T47D (cell line): ENCODE measurements at regions not wholly inside any gene's neighbourhood (a gene's known extent, or its start where the extent isn't known, plus 50 kb on each side); places are given as distances from the start of the nearest gene placed in this dataset.

Source experiments
- DNase-seq, 2 experiments: peaks; one replicate each; pipeline versions ENCODE4 v3.0.0 to v3.0.0-alpha.2; 2011 to 2012; ENCODE audit warnings: low read depth in 1 of 2, low spot score in 1 of 2
- JUND ChIP-seq: IDR thresholded peaks from 2 replicates; pipeline ENCODE4 v1.6.1; 2012; ENCODE audit warnings: low read depth
- in situ Hi-C: cut with HindIII; loops from 2 replicates; pipeline ENCODE4 v1.10.0; 2016; ENCODE audit warnings: low sequenced_read_pairs, low pct_unique_long_range_greater_than_20kb

GRCh38 chr6:15713325-15713724 is 50.5 kb upstream of the DTNBP1 start:
- DNase-seq = no peak
- TF ChIP-seq JUND = no peak
- in situ Hi-C loops = no loop called here

GRCh38 chr6:15712797-15713196 is 50.0 kb upstream of the DTNBP1 start:
- TF ChIP-seq JUND = no peak
- in situ Hi-C loops = no loop called here
- no peak for DNase-seq
